HG02759 (cell line): ENCODE measurements at regions not wholly inside any gene's neighbourhood (a gene's known extent, or its start where the extent isn't known, plus 50 kb on each side); places are given as distances from the start of the nearest gene placed in this dataset.

Source experiments
- ATAC-seq: cut with Tn5 transposase; IDR thresholded peaks from one replicate; pipeline ENCODE4 v1.9.1; 2021; ENCODE audit warnings: mild to moderate bottlenecking, moderate library complexity; ENCODE audit not compliant: unreplicated experiment

DNA sequence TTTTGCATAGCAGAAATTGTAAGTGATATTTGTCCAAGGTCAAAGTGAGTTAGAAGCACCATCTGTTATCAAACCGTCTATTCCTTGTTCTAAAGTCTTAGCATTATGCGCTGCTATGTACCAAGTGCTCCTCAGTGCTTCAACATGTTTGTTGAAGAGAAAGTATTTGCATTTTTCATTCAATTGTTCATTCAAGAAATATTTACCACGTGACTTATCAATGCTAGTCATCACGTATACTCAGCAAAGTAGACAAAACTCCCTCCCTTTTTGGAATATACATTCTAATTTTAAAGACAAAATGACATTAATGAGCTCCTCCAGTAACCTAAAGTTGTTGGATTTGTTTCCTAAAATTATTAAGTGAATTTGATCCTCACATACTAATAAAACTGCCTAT lies 388.0 kb upstream of the CDH8 start:
- no peak for ATAC-seq

DNA sequence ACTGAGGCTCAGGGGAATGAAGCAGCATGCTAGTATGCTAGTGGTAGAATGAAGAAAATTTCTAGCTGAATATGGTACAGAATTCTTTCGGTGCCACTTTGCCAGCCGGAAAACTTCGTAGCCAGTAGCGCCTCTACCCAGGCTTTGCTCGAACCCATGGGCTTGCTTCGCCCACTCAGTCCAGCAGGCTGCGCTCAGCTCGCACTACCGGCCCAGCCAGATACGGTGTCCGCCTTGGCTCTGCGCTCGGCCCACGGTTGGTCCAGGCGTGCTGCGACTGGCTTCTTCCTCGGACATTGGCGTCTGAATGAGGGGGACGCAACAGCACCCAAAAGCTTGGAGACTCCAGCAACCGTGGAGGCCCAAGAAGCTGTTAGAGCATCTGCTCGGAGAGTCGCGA lies 372.5 kb upstream of the CDH8 start:
- ATAC-seq: no peak

DNA sequence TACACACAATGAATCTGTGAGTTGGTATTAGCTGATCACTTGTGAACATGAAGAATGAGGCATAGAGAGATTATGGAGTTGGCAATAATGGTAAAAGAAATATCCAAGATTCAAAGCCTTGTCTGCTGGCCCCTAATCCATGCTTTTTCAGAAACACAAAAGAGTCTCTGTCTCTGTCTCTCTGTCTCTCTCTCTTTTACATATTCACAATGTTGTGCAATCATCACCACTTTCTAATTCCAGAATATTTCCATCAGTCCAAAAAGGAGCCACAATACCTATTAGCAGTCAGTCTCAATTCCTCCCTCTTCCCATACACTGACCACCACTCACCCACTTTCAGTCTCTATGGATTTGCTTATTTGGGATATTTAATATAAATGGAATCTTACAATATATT lies 370.1 kb upstream of the CDH8 start:
- ATAC-seq: no peak

DNA sequence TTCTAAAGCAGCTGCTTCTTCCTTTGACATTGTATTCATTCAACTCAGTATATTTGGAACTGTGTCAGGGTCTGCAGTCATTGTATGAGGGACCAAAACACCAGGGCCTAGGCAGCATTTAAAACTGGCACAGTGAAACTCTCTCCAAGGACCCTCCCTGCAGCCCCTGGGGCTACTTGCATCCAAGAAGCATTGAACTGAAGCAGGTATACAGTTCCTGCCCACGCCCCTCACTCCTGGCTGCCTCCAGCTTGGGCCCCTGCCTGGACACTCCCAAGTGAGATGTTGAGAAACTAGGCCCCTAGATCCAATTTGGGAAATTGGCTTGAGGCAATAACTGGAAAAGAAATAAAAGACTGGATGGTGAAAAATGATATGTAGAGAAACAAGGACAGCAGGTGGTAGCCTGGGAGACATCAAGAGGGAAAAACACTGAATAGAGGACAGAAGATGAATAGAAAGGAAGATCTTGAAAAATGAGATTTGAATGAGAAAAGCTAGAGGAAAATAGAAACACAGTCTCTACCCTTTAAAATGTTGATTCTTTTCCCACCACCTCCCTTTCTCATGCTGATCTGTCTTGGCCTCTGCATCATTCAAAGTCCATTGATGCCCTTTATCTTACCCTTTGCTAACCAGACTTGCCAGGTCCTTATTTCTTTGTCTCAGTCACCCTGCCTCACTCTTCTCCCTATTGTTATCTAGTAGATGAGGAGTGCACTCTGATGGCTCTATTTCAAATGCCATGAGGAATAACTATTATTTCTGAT lies 368.8 kb upstream of the CDH8 start:
- no peak for ATAC-seq

DNA sequence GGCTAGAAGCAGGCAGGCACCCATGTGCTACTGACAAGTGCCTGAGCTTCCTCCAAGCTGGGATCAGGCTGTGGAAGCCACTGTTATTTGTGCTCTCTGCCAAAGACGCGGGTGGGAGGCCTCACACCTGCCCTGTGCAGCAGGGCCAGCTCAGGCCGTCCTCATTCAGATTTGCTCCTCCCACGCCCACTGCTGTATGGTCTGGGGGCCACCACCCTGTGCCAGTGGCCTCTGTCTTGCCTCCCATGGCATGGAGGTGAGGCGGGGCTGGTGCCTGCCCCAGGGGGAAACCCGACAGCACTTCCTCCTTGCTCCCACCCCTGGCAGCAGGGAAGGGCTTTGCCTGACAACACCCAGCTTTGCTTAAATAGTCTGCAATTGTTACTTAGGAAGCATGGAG lies 356.5 kb upstream of the CDH8 start:
- ATAC-seq: no peak

DNA sequence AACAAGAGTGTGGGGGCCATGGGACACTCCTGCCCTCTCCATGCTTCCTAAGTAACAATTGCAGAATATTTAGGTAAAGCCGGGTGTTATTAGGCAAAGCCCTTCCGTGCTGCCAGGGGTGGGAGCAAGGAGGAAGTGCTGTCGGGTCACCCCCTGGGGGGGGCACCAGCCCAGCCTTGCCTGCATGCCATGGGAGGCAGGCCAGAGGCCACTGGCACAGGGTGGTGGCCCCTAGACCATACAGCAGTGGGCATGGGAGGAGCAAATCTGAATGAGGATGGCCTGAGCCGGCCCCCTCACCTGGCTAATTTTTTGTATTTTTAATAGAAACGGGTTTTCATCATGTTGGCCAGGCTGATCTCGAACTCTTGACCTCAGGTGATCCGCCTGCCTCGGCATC lies 355.7 kb upstream of the CDH8 start:
- no peak for ATAC-seq

DNA sequence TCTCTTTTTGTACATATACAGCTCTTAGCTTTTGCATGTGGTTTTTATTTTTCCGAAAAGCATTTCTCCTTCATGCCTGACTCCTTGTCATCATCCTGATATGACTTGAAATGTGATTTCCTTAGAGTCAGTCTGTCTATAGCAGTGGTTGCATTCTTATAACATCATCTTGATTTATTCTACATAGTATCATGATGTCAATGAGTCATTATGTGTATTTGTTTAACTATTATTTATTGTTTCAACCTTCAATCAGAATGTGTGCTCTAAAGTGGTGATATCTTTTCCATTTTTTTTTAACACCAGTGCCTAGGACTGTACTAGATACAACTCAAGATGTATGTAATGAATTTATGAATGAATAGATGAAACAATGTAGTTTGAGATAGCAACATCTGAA lies 354.9 kb upstream of the CDH8 start:
- ATAC-seq: no peak

DNA sequence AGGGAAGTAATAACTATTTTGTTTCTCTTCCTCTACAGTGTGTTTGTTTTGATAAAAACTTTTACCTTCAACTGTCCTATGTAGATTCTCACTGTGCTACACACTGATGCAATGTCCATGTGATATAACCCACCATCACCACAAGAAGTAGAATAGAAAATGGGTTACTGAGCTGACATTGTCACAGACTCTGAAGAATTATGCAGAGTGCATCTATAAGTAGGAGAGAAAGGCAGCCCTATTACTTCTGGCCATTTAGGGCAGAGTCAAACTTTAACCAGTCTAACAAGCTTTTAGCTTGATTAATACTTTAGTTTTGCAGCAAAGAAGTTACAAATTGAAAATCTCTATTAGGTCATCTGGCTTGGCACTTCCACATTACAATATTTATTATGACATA lies 354.0 kb upstream of the CDH8 start:
- no peak for ATAC-seq

DNA sequence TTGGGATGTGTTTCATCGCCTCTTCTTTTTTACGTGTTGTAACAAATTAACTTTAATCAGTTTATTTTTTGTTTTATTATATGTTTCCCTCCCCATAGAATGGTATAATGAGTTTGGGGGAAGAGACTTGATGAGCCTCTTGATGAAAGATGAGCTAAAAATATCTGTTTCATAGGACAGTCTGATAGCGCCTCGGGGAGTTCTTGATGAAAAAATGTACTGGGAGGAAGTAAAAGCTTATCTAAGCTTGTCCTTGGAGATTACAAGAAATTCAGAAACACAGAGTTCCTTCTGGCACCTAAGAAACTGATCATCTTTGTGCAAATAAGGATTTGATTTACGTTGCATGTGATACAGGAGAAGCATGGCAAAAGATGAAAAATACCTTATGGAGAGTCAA lies 350.2 kb upstream of the CDH8 start:
- no peak for ATAC-seq

DNA sequence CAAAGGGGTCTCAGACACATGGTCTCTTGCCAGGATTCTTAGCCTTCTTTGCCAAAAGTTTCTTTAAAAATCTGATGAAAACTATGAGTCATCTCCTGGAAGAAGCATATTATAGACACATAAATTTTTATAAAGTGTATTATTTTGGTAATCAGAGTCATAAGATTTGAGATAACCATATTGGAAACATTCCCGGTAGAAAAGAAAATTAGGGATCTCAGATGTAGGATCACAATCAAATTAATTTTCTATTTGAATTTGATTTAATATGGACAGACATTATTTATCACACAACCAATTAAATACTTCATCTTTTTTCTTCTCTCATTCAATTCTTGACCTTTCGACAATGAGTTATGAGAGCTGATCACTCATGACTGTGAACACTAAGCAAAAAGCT lies 347.7 kb upstream of the CDH8 start:
- ATAC-seq: no peak

DNA sequence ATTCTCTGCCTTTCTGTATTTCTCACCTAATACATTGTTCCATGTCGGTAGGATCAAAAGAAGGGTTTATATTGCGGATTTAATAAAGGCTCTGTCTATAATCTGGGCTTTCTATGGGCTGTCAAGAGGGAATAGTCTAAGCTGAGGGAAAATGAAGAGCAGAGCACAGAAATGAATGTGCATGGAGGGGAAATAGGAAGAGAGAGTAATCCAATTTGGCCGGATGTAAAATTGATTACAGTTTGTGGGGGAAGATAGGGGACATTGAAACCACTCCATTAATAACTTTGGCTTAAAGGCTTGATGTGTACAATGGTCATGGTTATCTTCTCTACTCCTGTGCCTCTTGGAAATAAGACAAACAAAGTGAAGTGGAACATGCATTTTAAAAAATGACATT lies 334.2 kb upstream of the CDH8 start:
- ATAC-seq: no peak

DNA sequence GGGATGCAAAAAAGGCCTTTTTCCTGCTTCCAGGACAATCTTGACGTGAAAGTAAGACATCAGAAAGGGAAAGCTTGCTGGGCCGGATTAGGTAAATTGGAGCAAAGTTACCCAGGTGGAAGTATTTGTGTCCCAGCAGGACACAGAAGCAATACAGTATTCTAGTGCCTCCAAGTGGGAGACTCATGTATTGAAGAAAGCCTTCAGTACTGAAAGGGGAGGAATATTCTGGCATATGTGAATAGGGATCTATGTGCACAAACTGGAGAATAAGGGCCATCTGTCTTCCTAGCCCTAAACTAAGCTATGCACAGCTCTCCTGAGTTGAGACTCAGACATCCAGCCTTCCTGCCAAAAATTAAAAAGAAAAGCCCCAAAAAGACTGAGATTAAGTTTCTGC lies 327.3 kb upstream of the CDH8 start:
- no peak for ATAC-seq

DNA sequence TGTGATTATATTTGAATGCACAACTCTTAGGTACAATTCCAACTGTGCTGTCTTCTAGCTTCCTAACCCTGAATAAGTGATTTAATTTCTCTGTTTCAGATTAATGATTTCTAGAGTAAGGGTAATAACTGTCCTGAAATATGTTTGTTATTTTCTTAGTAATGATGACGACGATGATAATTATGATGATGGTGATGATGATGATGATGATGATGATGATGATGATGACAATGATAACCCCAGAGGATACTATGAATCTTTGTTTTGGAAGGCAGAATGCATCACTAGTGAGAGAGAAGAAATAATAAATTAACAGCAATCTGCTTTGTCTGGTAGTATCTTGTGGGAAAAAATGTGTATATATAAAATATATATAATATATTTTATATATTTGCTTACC lies 317.1 kb upstream of the CDH8 start:
- ATAC-seq: no peak

DNA sequence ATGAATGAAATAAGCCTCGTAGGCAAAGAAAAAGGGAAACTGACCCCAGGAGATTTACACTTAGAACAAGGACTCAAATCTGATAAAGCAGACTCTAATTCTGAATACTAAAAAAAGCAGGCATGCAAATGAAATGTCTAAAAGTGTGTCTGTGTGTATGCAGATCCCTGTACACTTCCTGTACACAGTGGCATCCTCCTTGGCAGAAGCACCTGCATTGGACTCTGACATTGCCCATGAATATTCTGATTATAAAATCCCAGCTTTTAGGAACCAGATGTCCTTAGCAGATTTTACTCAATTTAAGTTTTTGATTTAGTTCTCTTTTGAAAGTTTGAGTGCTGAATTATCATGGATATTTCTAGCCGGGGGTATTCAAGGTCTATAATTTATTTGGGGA lies 306.0 kb upstream of the CDH8 start:
- no peak for ATAC-seq

DNA sequence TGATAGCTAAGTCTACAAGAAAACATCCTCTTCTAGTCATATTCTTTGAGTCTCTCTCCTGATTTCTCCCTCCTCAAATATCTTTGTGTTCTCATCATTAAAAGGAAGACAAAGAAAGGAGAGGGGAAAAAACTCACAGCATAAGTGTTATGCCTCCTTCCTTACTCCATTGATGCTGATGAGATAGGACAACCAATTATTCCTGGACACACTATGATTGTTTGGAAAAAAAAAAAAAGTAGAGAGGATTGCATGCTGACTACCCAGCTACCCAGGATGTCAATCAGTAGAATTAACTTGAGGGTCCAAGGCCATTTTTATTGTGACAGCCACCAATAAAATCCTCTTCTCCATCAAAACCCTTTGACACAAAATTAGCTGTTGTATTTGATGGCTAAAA lies 299.1 kb upstream of the CDH8 start:
- no peak for ATAC-seq

DNA sequence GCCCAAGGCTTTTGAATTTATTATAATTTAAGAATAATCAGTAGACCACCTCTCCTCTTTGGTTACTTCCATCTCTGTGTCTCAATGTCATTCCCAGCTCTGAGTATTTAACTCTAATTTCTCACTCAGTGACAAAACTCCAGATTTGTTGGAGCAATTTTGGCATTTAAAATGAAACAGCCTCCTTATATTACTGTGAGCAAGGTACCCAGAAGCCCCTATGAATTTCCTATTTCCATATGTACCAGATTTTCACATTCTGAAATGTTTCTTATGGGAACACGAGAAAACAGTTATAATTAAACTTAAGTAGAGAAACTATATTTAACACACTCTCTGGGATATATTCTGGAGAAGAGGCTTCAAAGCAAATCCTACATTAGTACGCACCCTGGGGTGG lies 285.4 kb upstream of the CDH8 start:
- no peak for ATAC-seq

DNA sequence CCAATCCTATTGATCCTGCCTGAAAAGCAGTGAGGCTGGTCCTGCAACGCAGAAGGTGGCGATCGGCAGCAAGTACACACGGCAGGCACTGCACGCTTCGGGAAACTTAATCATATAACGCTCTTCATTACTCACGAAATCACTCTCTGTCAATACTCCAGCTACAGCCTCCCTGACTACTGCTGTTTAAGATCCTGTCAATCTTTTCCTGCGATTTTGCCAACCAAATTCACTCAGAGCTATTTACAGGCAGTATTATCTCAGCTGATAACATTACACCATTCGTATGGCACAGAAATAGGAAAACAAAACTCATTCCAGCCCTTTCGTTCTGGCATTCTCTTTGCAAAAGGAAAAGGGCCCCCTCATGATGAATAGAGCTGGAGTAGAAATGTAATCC lies 262.4 kb upstream of the CDH8 start:
- no peak for ATAC-seq

DNA sequence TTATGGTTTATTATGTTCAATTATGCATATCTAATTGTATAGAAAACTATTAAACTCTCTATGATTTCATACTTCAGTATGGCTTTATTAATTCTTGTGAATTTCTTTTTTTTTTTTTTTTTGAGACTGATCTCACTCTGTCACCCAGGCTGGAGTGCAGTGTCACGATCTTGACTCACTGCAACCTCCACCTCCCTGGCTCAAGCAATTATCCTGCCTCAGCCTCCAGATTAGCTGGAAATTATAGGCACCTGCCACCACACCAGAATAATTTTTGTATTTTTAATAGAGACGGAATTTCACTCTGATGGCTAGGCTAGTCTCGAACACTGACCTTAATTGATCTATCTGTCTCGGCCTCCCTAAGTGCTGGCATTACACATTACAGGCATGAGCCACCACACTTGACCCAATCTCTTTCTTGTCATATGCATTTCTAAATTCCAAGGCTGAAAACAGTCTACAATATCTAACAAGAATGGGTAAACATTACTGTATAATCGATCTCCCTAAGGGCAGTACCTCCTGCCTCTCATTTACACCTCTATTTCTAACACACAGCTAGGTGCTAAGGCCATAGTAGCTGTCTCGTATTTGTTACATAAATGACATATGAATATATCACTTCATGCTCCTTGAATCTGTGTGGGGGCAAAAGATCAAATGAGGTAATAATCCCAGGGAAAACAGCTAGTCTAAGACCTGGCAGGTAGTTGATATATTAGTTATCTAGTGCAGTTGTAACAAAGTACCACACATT lies 258.2 kb upstream of the CDH8 start:
- ATAC-seq: no peak

DNA sequence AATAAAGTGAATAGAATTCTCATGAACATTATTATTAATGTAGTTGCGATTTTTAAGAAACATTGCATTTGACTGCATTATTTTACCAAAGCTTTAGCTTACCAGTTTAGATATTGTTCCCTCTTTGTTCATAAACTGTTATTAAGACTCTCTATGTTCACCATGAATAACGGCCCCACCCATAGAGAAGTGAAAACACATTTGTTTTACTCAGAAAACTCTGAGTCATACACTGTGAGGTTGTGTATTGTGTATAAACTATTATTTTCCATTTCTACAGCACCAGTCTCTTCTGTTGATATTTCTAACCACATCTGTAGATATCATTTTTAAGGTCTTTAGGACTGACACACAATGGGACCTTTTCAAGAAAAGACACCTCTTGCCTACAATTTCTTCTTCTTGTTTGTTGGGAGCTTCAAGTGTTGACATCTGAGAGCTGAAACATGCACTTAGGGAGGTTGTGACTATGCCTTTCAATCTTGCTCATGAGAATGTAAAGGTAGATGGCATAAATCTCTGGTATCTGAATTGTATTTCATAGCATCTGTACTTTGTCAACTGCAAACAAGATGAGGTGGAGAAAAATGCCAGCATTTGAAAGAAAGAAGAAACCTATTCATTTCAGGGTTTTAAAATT lies 252.9 kb upstream of the CDH8 start:
- ATAC-seq: no peak

DNA sequence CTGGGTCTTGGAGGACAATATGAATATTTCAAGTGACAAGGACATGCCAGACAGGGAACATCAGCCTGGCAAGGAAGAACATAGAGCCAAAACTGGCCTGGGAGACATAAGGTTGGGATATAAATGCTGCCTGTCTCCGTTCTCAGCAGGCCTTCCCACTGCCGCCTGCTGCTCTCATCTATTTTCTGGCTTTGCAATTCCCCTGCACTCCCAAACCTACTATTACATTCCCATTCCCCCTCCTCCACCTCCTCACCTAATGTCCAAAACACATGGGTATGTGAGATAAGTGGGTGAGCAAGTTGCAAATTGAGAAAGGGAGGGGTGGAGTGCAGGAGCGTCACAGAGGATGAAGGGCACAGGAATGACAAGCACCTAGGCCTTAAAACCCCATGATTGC lies 244.3 kb upstream of the CDH8 start:
- no peak for ATAC-seq

DNA sequence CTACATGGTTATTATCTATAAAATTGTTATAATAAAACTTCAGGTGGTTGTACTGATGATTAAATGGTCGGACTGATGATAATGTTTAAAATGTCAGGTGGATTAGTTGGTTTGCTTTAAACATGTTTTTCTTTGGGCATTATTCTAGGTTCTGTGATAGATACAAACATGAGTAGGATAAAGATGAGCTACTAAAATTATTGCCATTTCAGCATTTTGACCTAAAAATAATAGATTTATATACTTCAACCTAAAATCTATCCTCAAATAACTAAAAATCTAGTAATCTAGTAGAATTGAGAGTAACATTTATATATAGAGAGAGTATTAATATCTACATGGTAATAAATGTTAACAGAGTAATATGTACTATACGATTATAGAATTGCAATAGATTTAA lies 241.7 kb upstream of the CDH8 start:
- no peak for ATAC-seq

DNA sequence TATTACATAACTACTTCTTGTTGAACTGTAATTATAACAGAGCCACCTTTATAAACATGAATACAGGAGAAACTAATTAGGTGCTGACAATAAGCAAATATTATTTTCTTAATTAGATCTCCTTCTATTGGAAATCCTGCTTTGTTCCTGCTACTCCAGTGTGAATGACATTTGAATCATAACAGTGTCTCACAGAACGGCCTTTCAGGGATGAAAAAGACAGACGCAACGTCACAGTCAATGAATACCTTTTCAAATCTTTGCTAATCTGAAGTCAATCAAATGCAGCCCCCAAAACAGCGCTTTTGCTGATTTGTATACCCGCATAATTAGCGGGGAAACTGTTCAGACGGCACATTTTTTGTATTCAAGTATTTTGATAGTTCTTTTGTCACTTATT lies 240.4 kb upstream of the CDH8 start:
- no peak for ATAC-seq
